HL-60 (cell line): ENCODE measurements at regions not wholly inside any gene's neighbourhood (a gene's known extent, or its start where the extent isn't known, plus 50 kb on each side); places are given as distances from the start of the nearest gene placed in this dataset.

Experiments
- POLR2AphosphoS5 ChIP-seq: IDR thresholded peaks from 2 replicates; pipeline ENCODE4 v1.6.1; 2012; ENCODE audit warnings: low read depth
- TF ChIP-seq, protein P1 (sequence below): IDR thresholded peaks from one replicate; pipeline ENCODE4 v1.5.1; 2011; ENCODE audit warnings: low read length, control low read depth, inconsistent platforms; ENCODE audit not compliant: insufficient read depth
- TF ChIP-seq, protein P2 (sequence below): IDR thresholded peaks from 2 replicates; pipeline ENCODE4 v1.6.1; 2012; ENCODE audit warnings: low read depth; ENCODE audit not compliant: insufficient replicate concordance

DNA sequence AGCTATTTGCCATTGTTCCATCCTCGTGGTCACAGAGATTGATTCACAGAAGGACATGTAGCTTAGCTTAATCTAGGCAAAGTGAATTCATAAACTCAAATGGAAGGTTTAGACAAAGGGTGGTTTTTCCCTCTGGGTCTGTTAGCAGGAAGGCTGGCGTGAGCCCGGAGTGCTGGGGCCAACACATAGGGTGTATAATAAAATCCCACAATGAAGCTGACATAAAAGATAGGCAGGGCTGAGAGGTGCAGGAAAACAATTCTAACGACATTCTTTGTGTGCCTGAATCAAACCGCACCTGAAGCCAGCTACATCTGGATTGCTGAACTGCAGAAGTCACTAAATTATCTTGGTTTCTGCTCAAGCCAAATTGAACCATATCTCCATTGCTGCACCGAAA is 173.9 kb downstream of the MAF start:
- TF ChIP-seq, protein P1, sequence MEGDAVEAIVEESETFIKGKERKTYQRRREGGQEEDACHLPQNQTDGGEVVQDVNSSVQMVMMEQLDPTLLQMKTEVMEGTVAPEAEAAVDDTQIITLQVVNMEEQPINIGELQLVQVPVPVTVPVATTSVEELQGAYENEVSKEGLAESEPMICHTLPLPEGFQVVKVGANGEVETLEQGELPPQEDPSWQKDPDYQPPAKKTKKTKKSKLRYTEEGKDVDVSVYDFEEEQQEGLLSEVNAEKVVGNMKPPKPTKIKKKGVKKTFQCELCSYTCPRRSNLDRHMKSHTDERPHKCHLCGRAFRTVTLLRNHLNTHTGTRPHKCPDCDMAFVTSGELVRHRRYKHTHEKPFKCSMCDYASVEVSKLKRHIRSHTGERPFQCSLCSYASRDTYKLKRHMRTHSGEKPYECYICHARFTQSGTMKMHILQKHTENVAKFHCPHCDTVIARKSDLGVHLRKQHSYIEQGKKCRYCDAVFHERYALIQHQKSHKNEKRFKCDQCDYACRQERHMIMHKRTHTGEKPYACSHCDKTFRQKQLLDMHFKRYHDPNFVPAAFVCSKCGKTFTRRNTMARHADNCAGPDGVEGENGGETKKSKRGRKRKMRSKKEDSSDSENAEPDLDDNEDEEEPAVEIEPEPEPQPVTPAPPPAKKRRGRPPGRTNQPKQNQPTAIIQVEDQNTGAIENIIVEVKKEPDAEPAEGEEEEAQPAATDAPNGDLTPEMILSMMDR, result no peak
- no peak for TF ChIP-seq POLR2AphosphoS5
- TF ChIP-seq, protein P2, sequence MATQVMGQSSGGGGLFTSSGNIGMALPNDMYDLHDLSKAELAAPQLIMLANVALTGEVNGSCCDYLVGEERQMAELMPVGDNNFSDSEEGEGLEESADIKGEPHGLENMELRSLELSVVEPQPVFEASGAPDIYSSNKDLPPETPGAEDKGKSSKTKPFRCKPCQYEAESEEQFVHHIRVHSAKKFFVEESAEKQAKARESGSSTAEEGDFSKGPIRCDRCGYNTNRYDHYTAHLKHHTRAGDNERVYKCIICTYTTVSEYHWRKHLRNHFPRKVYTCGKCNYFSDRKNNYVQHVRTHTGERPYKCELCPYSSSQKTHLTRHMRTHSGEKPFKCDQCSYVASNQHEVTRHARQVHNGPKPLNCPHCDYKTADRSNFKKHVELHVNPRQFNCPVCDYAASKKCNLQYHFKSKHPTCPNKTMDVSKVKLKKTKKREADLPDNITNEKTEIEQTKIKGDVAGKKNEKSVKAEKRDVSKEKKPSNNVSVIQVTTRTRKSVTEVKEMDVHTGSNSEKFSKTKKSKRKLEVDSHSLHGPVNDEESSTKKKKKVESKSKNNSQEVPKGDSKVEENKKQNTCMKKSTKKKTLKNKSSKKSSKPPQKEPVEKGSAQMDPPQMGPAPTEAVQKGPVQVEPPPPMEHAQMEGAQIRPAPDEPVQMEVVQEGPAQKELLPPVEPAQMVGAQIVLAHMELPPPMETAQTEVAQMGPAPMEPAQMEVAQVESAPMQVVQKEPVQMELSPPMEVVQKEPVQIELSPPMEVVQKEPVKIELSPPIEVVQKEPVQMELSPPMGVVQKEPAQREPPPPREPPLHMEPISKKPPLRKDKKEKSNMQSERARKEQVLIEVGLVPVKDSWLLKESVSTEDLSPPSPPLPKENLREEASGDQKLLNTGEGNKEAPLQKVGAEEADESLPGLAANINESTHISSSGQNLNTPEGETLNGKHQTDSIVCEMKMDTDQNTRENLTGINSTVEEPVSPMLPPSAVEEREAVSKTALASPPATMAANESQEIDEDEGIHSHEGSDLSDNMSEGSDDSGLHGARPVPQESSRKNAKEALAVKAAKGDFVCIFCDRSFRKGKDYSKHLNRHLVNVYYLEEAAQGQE, result no peak
